ENCODE measurements at regions not wholly inside any gene's neighbourhood (a gene's known extent, or its start where the extent isn't known, plus 50 kb on each side); places are given as distances from the start of the nearest gene placed in this dataset.

GRCh38 chr1:99361406-99361805, 97.1 kb downstream of the PLPPR4 start:
- TF ChIP-seq EP300 (IDR thresholded peaks at IDR 0.05; ENCODE audit: borderline replicate concordance in 1 of 2, low read depth in 2 of 2, low read length in 2 of 2) = no peak
- TF ChIP-seq CTCF (IDR thresholded peaks at IDR 0.05; ENCODE audit: control extremely low read depth in 1 of 3, insufficient read depth in 1 of 3, low read depth in 1 of 3, low read length in 3 of 3) = no peak
- TF ChIP-seq BCL11A (IDR thresholded peaks at IDR 0.05; ENCODE audit: low read depth in 2 of 2, low read length in 2 of 2) = no peak
- TF ChIP-seq FOSL1 (IDR thresholded peaks at IDR 0.05; ENCODE audit: insufficient read depth, low read depth, low read length) = no peak
- no peak for TF ChIP-seq SIX5 (IDR thresholded peaks at IDR 0.05; ENCODE audit: low read depth, low read length)
- no peak for TF ChIP-seq NANOG (IDR thresholded peaks at IDR 0.05; ENCODE audit: insufficient read depth, low read depth, low read length, poor library complexity, severe bottlenecking)
- TF ChIP-seq RAD21 (IDR thresholded peaks at IDR 0.05 in 1 of 2, conservative IDR thresholded peaks at IDR 0.05 in 1 of 2; ENCODE audit: low read depth in 2 of 2, low read length in 2 of 2) = no peak
